Esophagus muscularis mucosa (tissue), 4 donors: ENCODE measurements at regions not wholly inside any gene's neighbourhood (a gene's known extent, or its start where the extent isn't known, plus 50 kb on each side); places are given as distances from the start of the nearest gene placed in this dataset.

Experiments used
- DNase-seq: peaks from one replicate; pipeline ENCODE4 v3.0.0-alpha.2; 2017; ENCODE audit errors: extremely low spot score
- H3K27ac ChIP-seq, 4 donors: fragments of 200-600 bp; sonication (generic); replicated peaks in 1 of 4; 1 replicate in 3 of 4; 2 replicates in 1 of 4; pipeline ENCODE4 v1.5.1; 2016 to 2019; ENCODE audit warnings: mild to moderate bottlenecking in 1 of 4
- H3K27me3 ChIP-seq, 4 donors: fragments of 200-600 bp; sonication (generic); one replicate each; pipeline versions ENCODE4 v1.5.1 to v1.6.0; 2016 to 2019
- H3K36me3 ChIP-seq, 4 donors: fragments of 200-600 bp; sonication (generic); one replicate each; pipeline ENCODE4 v1.5.1; 2016 to 2019
- H3K4me1 ChIP-seq, 4 donors: fragments of 200-600 bp; sonication (generic); one replicate each; pipeline ENCODE4 v1.5.1; 2016 to 2019
- H3K4me3 ChIP-seq, 4 donors: fragments of 200-600 bp; sonication (generic); 1 replicate in 2 of 4; 2 replicates in 2 of 4; pipeline ENCODE4 v1.5.1; 2016 to 2019; ENCODE audit warnings: mild to moderate bottlenecking in 4 of 4, moderate library complexity in 1 of 4
- H3K9me3 ChIP-seq, 4 donors: fragments of 200-600 bp; sonication (generic); 1 replicate in 3 of 4; 2 replicates in 1 of 4; pipeline ENCODE4 v1.5.1; 2016 to 2019
- EP300 ChIP-seq: sonication (generic); formaldehyde crosslinking; IDR thresholded peaks from one replicate; pipeline ENCODE4 v1.6.1; 2017; ENCODE audit warnings: antibody characterized with exemption
- POLR2A ChIP-seq: fragments of 450-650 bp; IDR thresholded peaks from one replicate; pipeline ENCODE4 v1.6.1; 2017; ENCODE audit warnings: antibody characterized with exemption, moderate library complexity, mild to moderate bottlenecking, low read depth
- POLR2AphosphoS5 ChIP-seq, 2 donors: sonication (generic); formaldehyde crosslinking; IDR thresholded peaks; one replicate each; pipeline ENCODE4 v1.6.1; 2017; ENCODE audit warnings: antibody characterized with exemption in 2 of 2
- WGBS: methylation state at CpG from one replicate; pipeline ENCODE4 v1.1.5; 2018; 5-methylcytosine and 5-hydroxymethylcytosine counted together
- intact Hi-C: fragments of 100-400 bp; cut with DNase I; formaldehyde crosslinking; loops from one replicate; pipeline ENCODE4 v1.15.1; 2023
- TF ChIP-seq, protein P1 (sequence below), 3 experiments: fragments of 200-600 bp in 2 of 3; fragments of 450-650 bp in 1 of 3; sonication (generic) in 2 of 3; IDR thresholded peaks; one replicate each; pipeline ENCODE4 v1.5.1; 2017 to 2019; ENCODE audit warnings: antibody characterized with exemption in 3 of 3, mild to moderate bottlenecking in 2 of 3, moderate library complexity in 1 of 3

DNA sequence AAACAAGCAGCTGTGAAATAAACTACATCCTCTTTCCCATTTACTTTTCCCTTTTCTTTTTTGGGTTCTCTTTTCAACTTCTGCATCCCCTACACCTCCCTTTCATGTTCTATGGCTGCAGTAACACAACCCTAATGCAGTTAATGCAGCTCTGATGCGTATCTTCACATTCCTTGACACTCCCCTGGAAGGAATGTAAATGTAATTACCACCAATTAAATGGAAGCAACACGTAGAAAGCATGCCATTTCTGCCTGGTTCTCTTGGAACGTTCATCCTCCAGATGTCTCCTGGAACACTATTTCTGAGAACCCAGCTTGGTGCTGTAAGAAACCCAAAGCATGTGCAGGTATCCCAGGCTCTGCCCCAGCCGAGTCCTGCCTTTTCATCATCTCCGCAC, 166.8 kb upstream of the FREM2 start:
- intact Hi-C loops = no loop called here
- DNase-seq = no peak
- Histone ChIP-seq H3K27me3 (peaks cover 0 to 10% (median 0%) of the 10 kb centered on the region in 4 donors), H3K27ac (no peak overlapping the region), H3K4me3 (no peak overlapping the region), H3K9me3 (no peaks in the 10 kb centered on the region), H3K4me1 (no peaks in the 10 kb centered on the region), H3K36me3 (no peaks in the 10 kb centered on the region)
- WGBS = 81% methylated on average over 5 of the region's 5 CpGs
- TF ChIP-seq POLR2AphosphoS5 (IDR thresholded peaks at IDR 0.05) (no peak), EP300 (no peak), POLR2A (no peak)
- TF ChIP-seq, protein P1, sequence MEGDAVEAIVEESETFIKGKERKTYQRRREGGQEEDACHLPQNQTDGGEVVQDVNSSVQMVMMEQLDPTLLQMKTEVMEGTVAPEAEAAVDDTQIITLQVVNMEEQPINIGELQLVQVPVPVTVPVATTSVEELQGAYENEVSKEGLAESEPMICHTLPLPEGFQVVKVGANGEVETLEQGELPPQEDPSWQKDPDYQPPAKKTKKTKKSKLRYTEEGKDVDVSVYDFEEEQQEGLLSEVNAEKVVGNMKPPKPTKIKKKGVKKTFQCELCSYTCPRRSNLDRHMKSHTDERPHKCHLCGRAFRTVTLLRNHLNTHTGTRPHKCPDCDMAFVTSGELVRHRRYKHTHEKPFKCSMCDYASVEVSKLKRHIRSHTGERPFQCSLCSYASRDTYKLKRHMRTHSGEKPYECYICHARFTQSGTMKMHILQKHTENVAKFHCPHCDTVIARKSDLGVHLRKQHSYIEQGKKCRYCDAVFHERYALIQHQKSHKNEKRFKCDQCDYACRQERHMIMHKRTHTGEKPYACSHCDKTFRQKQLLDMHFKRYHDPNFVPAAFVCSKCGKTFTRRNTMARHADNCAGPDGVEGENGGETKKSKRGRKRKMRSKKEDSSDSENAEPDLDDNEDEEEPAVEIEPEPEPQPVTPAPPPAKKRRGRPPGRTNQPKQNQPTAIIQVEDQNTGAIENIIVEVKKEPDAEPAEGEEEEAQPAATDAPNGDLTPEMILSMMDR (IDR thresholded peaks at IDR 0.05) = no peak

DNA sequence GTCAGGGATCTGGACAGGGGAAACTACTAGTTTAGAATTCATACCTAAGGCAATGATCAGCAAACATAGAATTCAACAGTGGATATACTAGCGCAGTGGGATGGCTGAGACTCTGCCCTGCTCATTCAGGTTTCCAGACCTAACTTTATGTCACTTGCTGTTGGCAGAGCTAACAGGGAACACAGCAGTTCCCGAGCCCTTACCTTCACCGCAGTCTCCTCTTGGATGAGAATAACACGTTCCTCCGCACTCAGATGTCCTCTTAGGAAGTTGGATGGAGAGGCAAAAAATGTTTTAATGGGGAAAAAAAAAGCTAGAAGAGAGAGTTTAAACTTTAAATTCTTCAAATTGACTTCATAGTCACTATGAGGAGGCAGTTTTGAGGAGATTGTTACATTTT, 159.7 kb upstream of the FREM2 start:
- Histone ChIP-seq H3K9me3 (no peaks in the 10 kb centered on the region), H3K27ac (no peak overlapping the region), H3K27me3 (no peaks in the 10 kb centered on the region), H3K36me3 (no peaks in the 10 kb centered on the region), H3K4me3 (no peak overlapping the region), H3K4me1 (no peaks in the 10 kb centered on the region)
- 83% methylated on average over 5 of the region's 5 CpGs for WGBS
- DNase-seq = no peak
- TF ChIP-seq, protein P1 (IDR thresholded peaks at IDR 0.05) = no peak
- TF ChIP-seq POLR2AphosphoS5 (IDR thresholded peaks at IDR 0.05) = no peak
- no peak for TF ChIP-seq EP300
- TF ChIP-seq POLR2A = no peak
- intact Hi-C loops = no loop called here

DNA sequence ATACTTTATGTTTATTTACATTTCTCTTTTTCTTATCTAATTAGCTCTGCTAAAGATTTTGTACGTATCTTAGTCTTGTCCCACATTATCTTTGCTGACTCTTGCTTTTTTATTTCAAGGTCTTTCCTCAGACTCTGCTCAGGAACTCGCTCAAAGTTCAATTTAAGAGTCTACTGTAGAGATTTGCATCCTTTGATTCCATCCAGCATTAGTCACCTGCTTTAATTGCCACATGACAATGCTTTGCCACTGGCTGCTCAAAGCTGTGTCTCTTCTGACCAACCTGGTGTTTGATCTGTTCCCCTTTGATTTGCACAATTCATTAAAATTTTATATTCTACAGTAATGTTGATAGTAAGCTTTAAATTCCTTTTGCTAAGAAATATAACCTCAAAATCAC, 157.9 kb upstream of the FREM2 start:
- no peaks in the 10 kb centered on the region for H3K4me1 ChIP-seq
- no peak overlapping the region for H3K4me3 ChIP-seq
- H3K36me3 ChIP-seq = no peaks in the 10 kb centered on the region
- WGBS = 75% methylated on average over 2 of the region's 2 CpGs
- intact Hi-C loops = no loop called here
- no peaks in the 10 kb centered on the region for H3K27me3 ChIP-seq
- TF ChIP-seq EP300 = no peak
- DNase-seq = no peak
- H3K27ac ChIP-seq = no peak overlapping the region
- H3K9me3 ChIP-seq = no peaks in the 10 kb centered on the region

DNA sequence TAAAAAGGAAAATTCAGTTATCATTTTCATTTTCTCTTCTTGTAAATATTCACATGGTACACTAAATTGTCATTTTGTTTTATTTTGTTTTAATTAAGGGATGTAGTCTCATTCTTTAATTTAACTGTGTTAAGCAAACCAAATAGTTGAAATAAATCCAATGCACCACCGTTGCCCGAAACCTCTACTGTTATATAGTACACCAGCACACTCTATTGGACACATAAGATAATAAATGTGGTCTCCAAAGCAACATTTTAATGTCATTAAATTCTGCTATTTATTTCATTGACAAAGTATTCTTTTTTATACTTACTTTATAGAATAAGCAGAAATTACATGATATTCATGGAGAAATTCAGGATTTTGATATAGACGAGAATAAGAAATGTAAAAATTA, 156.4 kb upstream of the FREM2 start:
- H3K27me3 ChIP-seq = no peaks in the 10 kb centered on the region
- TF ChIP-seq POLR2AphosphoS5 (IDR thresholded peaks at IDR 0.05) = no peak
- TF ChIP-seq, protein P1 (IDR thresholded peaks at IDR 0.05) = peak in 1 of 3 experiments; percentile 8
- H3K9me3 ChIP-seq = no peaks in the 10 kb centered on the region
- no peaks in the 10 kb centered on the region for H3K4me1 ChIP-seq
- no peak overlapping the region for H3K27ac ChIP-seq
- no peaks in the 10 kb centered on the region for H3K36me3 ChIP-seq
- no peak for DNase-seq
- WGBS = 39% methylated on average over 3 of the region's 3 CpGs
- no peak overlapping the region for H3K4me3 ChIP-seq
- intact Hi-C loops = no loop called here

DNA sequence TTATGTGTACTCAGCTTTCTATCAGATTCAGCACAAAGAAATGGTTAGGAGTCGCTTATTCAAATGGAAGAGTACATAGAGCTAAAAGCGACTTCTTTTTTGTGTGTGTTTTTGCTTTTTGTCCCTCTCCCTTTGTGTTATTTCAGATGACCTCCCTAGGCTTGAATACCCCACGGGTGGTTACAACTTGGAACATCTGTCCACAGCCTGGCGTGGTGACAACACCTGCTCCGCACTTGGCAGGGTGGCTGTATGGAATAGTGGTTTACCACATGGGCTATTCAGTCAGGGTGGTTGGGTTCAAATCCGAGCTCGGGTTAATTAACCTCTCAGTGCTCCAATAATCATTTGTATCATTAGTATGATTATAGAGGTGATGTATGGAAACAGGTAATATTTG, 151.6 kb upstream of the FREM2 start:
- Histone ChIP-seq H3K4me1 (no peaks in the 10 kb centered on the region), H3K4me3 (no peak overlapping the region), H3K27ac (no peak overlapping the region), H3K27me3 (no peaks in the 10 kb centered on the region), H3K36me3 (no peaks in the 10 kb centered on the region), H3K9me3 (no peaks in the 10 kb centered on the region)
- WGBS = 89% methylated on average over 7 of the region's 7 CpGs
- no peak for DNase-seq
- intact Hi-C loops = no loop called here
- no peak for TF ChIP-seq POLR2AphosphoS5 (IDR thresholded peaks at IDR 0.05)
- TF ChIP-seq, protein P1 (IDR thresholded peaks at IDR 0.05) = no peak
- no peak for TF ChIP-seq POLR2A
- no peak for TF ChIP-seq EP300
